A549 (cell line): ENCODE measurements at regions not wholly inside any gene's neighbourhood (a gene's known extent, or its start where the extent isn't known, plus 50 kb on each side); places are given as distances from the start of the nearest gene placed in this dataset.

Experiments
- ATAC-seq, 2 experiments: fragments of 200-7000 bp in 1 of 2; fragments of >200 bp in 1 of 2; cut with Nextera tagmentation in 1 of 2; cut with Tn5 transposase in 1 of 2; 3 replicates each; pipeline versions ENCODE4 v1.8.0 to v1.9.1; 2018 to 2020; ENCODE audit warnings: mild to moderate bottlenecking in 1 of 2, moderate library complexity in 1 of 2
- CTCF ChIA-PET: fragments of 300-600 bp; sonication (Branson Sonifier 250); formaldehyde crosslinking; extraction: SDS; loops from one replicate; lab custom pipeline; 2021; ENCODE audit warnings: antibody characterized with exemption, inconsistent platforms; lab: Yijun Ruan, JAX
- POLR2A ChIA-PET: fragments of 350-600 bp; formaldehyde crosslinking; extraction: SDS; loops from one replicate; lab custom pipeline; 2021; ENCODE audit warnings: antibody characterized with exemption, inconsistent platforms; lab: Yijun Ruan, JAX
- DNase-seq, 2 experiments: peaks; one replicate each; pipeline versions ENCODE4 v3.0.0 to v3.0.0-alpha.2; 2011 to 2016; ENCODE audit warnings: low read depth in 1 of 2, low spot score in 1 of 2
- FAIRE-seq: peaks from 2 replicates; lab custom pipeline; 2011; peaks lifted over from hg19 to GRCh38; lab: Jason Lieb, UNC
- H3K27ac ChIP-seq, 2 experiments: fragments of >200 bp; sonication (Bioruptor Twin); formaldehyde crosslinking; 3 replicates each; pipeline ENCODE4 v1.5.1; 2016 to 2017
- H3K4me1 ChIP-seq: fragments of >200 bp; sonication (Bioruptor Twin); formaldehyde crosslinking; 3 replicates; pipeline ENCODE4 v1.6.1; 2016
- H3K4me2 ChIP-seq: fragments of >200 bp; sonication (Bioruptor Twin); formaldehyde crosslinking; 3 replicates; pipeline ENCODE4 v1.6.1; 2016
- H3K4me3 ChIP-seq: fragments of >200 bp; sonication (Bioruptor Twin); formaldehyde crosslinking; 3 replicates; pipeline ENCODE4 v1.5.1; 2016
- H3K9me3 ChIP-seq: fragments of >200 bp; sonication (Bioruptor Twin); formaldehyde crosslinking; 3 replicates; pipeline ENCODE4 v1.6.1; 2016
- BHLHE40 ChIP-seq: IDR thresholded peaks from 2 replicates; pipeline ENCODE4 v1.6.1; 2012; ENCODE audit warnings: low read depth, low read length, inconsistent platforms
- CBX2 ChIP-seq: fragments of 200-600 bp; sonication (generic); IDR thresholded peaks from 2 replicates; pipeline ENCODE4 v1.6.1; 2016; ENCODE audit warnings: low read depth, mild to moderate bottlenecking, borderline replicate concordance
- CBX8 ChIP-seq: fragments of 200-600 bp; sonication (generic); IDR thresholded peaks from 2 replicates; pipeline ENCODE4 v1.6.1; 2016
- CEBPB ChIP-seq, 2 experiments: fragments of >200 bp in 1 of 2; sonication (Bioruptor Twin) in 1 of 2; formaldehyde crosslinking in 1 of 2; IDR thresholded peaks; 2 replicates each; pipeline ENCODE4 v1.6.1; 2012 to 2016
- CHD2 ChIP-seq: fragments of 150-350 bp; IDR thresholded peaks from 2 replicates; pipeline ENCODE4 v1.6.1; 2014; ENCODE audit warnings: low read length; ENCODE audit not compliant: partially characterized antibody
- CHD4 ChIP-seq: fragments of 200-600 bp; sonication (generic); IDR thresholded peaks from 2 replicates; pipeline ENCODE4 v1.6.1; 2016; ENCODE audit warnings: antibody characterized with exemption, mild to moderate bottlenecking, borderline replicate concordance
- EHF ChIP-seq: fragments of 250-450 bp; sonication (Bioruptor Pico); IDR thresholded peaks from 2 replicates; pipeline ENCODE4 v1.5.0; 2020; ENCODE audit warnings: mild to moderate bottlenecking
- EHMT2 ChIP-seq: fragments of 200-600 bp; sonication (generic); IDR thresholded peaks from 2 replicates; pipeline ENCODE4 v1.6.1; 2016; ENCODE audit warnings: antibody characterized with exemption, low read depth, mild to moderate bottlenecking, moderate library complexity
- ESRRA ChIP-seq: fragments of 150-350 bp; IDR thresholded peaks from 2 replicates; pipeline ENCODE4 v1.6.1; 2014; ENCODE audit warnings: mild to moderate bottlenecking, low read length, borderline replicate concordance
- FOSL2 ChIP-seq, 2 experiments: fragments of 450-650 bp in 1 of 2; fragments of >200 bp in 1 of 2; sonication (Bioruptor Twin) in 1 of 2; formaldehyde crosslinking; IDR thresholded peaks; 2 replicates each; pipeline versions ENCODE4 v1.5.0 to v1.6.1; 2016 to 2020; ENCODE audit warnings: mild to moderate bottlenecking in 1 of 2, moderate library complexity in 1 of 2
- HDAC2 ChIP-seq: fragments of 200-600 bp; sonication (generic); IDR thresholded peaks from 2 replicates; pipeline ENCODE4 v1.6.1; 2016
- HEYL ChIP-seq: fragments of 250-450 bp; sonication (Bioruptor Pico); IDR thresholded peaks from 2 replicates; pipeline ENCODE4 v1.8.0; 2021; ENCODE audit warnings: mild to moderate bottlenecking, moderate library complexity
- HOXA7 ChIP-seq: fragments of 250-450 bp; sonication (Bioruptor Pico); IDR thresholded peaks from 2 replicates; pipeline ENCODE4 v1.5.0; 2020; ENCODE audit warnings: mild to moderate bottlenecking, moderate library complexity
- HOXB13 ChIP-seq: fragments of 250-450 bp; sonication (Bioruptor Pico); IDR thresholded peaks from 2 replicates; pipeline ENCODE4 v1.5.0; 2020; ENCODE audit warnings: low read depth, mild to moderate bottlenecking, moderate library complexity
- HOXB5 ChIP-seq: fragments of 250-450 bp; sonication (Bioruptor Pico); IDR thresholded peaks from 2 replicates; pipeline ENCODE4 v1.5.0; 2020; ENCODE audit warnings: mild to moderate bottlenecking, moderate library complexity
- JUN ChIP-seq, 2 experiments: fragments of >200 bp; sonication (Bioruptor Twin); formaldehyde crosslinking; IDR thresholded peaks; 2 replicates in 1 of 2; 3 replicates in 1 of 2; pipeline ENCODE4 v1.6.1; 2016 to 2017
- KDM1A ChIP-seq: fragments of 200-600 bp; sonication (generic); IDR thresholded peaks from 2 replicates; pipeline ENCODE4 v1.6.1; 2016; ENCODE audit warnings: low read depth, mild to moderate bottlenecking
- KDM5A ChIP-seq: fragments of 200-600 bp; sonication (generic); IDR thresholded peaks from 2 replicates; pipeline ENCODE4 v1.6.1; 2016; ENCODE audit warnings: antibody characterized with exemption, mild to moderate bottlenecking
- MAZ ChIP-seq: fragments of 150-350 bp; IDR thresholded peaks from 2 replicates; pipeline ENCODE4 v1.6.1; 2014; ENCODE audit warnings: antibody characterized with exemption, low read depth, low read length, borderline replicate concordance
- NFE2L2 ChIP-seq: fragments of 150-350 bp; conservative IDR thresholded peaks from 2 replicates; pipeline ENCODE4 v1.6.1; 2014; ENCODE audit warnings: low read length
- NPAS2 ChIP-seq: fragments of 250-450 bp; sonication (Bioruptor Pico); IDR thresholded peaks from 2 replicates; pipeline ENCODE4 v1.8.0; 2022; ENCODE audit warnings: mild to moderate bottlenecking, moderate library complexity, borderline replicate concordance
- RARB ChIP-seq: fragments of 250-450 bp; sonication (Bioruptor Pico); IDR thresholded peaks from 2 replicates; pipeline ENCODE4 v1.8.0; 2021; ENCODE audit warnings: mild to moderate bottlenecking, moderate library complexity
- REST ChIP-seq: fragments of 200-600 bp; sonication (generic); IDR thresholded peaks from 2 replicates; pipeline ENCODE4 v1.6.1; 2016; ENCODE audit warnings: antibody characterized with exemption, mild to moderate bottlenecking, moderate library complexity
- TFCP2L1 ChIP-seq: fragments of 250-450 bp; sonication (Bioruptor Pico); IDR thresholded peaks from 2 replicates; pipeline ENCODE4 v1.5.0; 2021; ENCODE audit warnings: mild to moderate bottlenecking
- TP53 ChIP-seq: fragments of 250-450 bp; sonication (Bioruptor Pico); IDR thresholded peaks from 2 replicates; pipeline ENCODE4 v1.5.0; 2021; ENCODE audit warnings: mild to moderate bottlenecking, moderate library complexity
- ZC3H11A ChIP-seq: fragments of 450-650 bp; IDR thresholded peaks from 2 replicates; pipeline ENCODE4 v1.6.1; 2014; ENCODE audit warnings: antibody characterized with exemption, mild to moderate bottlenecking
- ZSCAN20 ChIP-seq: fragments of 250-450 bp; sonication (Bioruptor Pico); IDR thresholded peaks from 2 replicates; pipeline ENCODE4 v1.8.0; 2022; ENCODE audit warnings: mild to moderate bottlenecking, moderate library complexity
- WGBS: methylation state at CpG from one replicate; pipeline ENCODE4 v1.1.6; 2017; ENCODE audit errors: missing lambda C conversion rate; 5-methylcytosine and 5-hydroxymethylcytosine counted together
- TF ChIP-seq, protein P1 (sequence below): IDR thresholded peaks from 2 replicates; pipeline ENCODE4 v1.6.1; 2012; ENCODE audit warnings: low read depth, borderline replicate concordance
- TF ChIP-seq, protein P2 (sequence below): fragments of 150-350 bp; IDR thresholded peaks from 2 replicates; pipeline ENCODE4 v1.6.1; 2014; ENCODE audit warnings: low read depth, mild to moderate bottlenecking, low read length

- Histone ChIP-seq H3K27ac (peak overlapping the region; percentile 41 to 67; a peak in 5 of 6 replicates), H3K4me2 (peak overlapping the region; percentile 62), H3K4me1 (peaks cover 30% of the 10 kb centered on the region), H3K9me3 (no peaks in the 10 kb centered on the region), H3K4me3 (no peak overlapping the region)
- POLR2A ChIA-PET, result no interaction called here
- 22% methylated on average over 4 of the region's 4 CpGs for WGBS
- peak in 1 of 2 experiments; percentile 24 for DNase-seq
- ATAC-seq, result peak; percentile 66 to 79; a peak in 4 of 6 replicates
- CTCF ChIA-PET, result interaction anchor here (1.1 kb wide), 1 partner anchor 156 kb away, joined by 3 read pairs; no protein-coding TSS in a partner anchor
- TF ChIP-seq KDM1A, result no peak
- TF ChIP-seq CEBPB (IDR thresholded peaks at IDR 0.05), result peak; percentile 6 to 59; a peak in 1 of 4 replicates
- TF ChIP-seq BHLHE40, result no peak
- no peak for TF ChIP-seq TFCP2L1 (CRISPR knock-in tag)
- TF ChIP-seq FOSL2 (IDR thresholded peaks at IDR 0.05), result no peak
- 0 out of 2 replicates have a peak, but pooled peaks have one; percentile 5 for TF ChIP-seq FOSL2 (CRISPR knock-in tag; IDR thresholded peaks at IDR 0.05)
- no peak for TF ChIP-seq NFE2L2
- no peak for TF ChIP-seq MAZ
- no peak for TF ChIP-seq CHD2
- TF ChIP-seq REST, result no peak
- no peak for TF ChIP-seq RARB (CRISPR knock-in tag)
- TF ChIP-seq EHMT2, result no peak
- no peak for TF ChIP-seq CBX2
- TF ChIP-seq ZSCAN20 (CRISPR knock-in tag), result no peak
- TF ChIP-seq HOXB13 (CRISPR knock-in tag), result no peak
- no peak for TF ChIP-seq CBX8
- TF ChIP-seq JUN (IDR thresholded peaks at IDR 0.05), result no peak
- no peak for FAIRE-seq
These were observed 155.5 kb downstream of the DACT1 start for GRCh38 chr14:58793131-58793740.

DNA sequence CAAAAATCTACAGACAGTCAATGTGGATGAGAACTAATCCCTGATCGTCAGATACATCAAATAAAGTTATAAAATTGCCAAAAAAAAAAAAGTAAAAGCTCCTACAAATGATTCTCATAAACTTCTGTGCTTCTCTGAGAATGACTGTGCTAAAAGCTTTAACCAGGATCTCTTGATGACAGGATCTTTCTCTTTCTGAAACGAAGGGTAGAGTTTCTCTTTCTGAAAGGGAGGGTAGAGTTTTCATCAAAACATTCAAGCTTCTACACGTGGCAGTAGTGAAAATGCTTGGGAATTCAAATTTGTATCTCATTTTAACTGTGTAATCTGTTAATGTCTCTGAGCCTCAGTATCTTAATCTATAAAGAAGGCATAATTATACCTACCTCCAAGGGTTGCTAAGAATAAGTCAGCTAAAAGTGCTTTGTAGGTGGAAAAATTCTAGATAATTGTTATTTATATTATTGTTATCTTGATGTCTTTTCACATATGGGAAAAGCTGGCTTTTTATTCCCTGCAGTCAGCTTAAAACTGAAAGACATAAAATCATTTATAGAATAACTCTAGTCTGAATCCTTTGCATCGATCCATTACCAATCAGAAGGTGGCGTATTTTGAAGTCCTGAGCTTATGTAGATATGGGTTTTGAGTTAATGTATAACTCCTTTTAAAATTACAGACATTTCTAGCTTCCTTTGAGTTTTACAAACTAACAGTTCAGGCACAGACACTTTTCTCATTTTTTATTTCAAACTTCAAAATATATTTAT is 157.4 kb downstream of the DACT1 start:
- CTCF ChIA-PET, result interaction anchor here (0.6 kb wide), 1 partner anchor 781 kb away, joined by 3 read pairs; no protein-coding TSS in a partner anchor
- DNase-seq (no peak), ATAC-seq (no peak), FAIRE-seq (no peak)
- Histone ChIP-seq H3K4me2 (peak overlapping the region; percentile 54; the same call in 2 of the 3 replicates), H3K4me1 (peaks cover 30% of the 10 kb centered on the region), H3K27ac (0 out of 6 replicates have a peak overlapping the region, but pooled peaks of 1 of the 2 experiments have one; percentile 19), H3K9me3 (no peaks in the 10 kb centered on the region), H3K4me3 (no peak overlapping the region)
- POLR2A ChIA-PET, result no interaction called here
- WGBS, result 67% methylated on average over 5 of the region's 5 CpGs
- TF ChIP-seq NPAS2 (CRISPR knock-in tag) (no peak), HOXA7 (CRISPR knock-in tag) (no peak), FOSL2 (IDR thresholded peaks at IDR 0.05) (no peak), FOSL2 (CRISPR knock-in tag; IDR thresholded peaks at IDR 0.05) (no peak), CHD4 (no peak), HOXB5 (CRISPR knock-in tag) (no peak), TFCP2L1 (CRISPR knock-in tag) (no peak), ZSCAN20 (CRISPR knock-in tag) (no peak), HEYL (CRISPR knock-in tag) (no peak), KDM5A (no peak), TP53 (CRISPR knock-in tag) (no peak), CHD2 (no peak), ESRRA (no peak), EHF (CRISPR knock-in tag) (no peak), ZC3H11A (no peak), HDAC2 (no peak), HOXB13 (CRISPR knock-in tag) (no peak)
- TF ChIP-seq, protein P1, sequence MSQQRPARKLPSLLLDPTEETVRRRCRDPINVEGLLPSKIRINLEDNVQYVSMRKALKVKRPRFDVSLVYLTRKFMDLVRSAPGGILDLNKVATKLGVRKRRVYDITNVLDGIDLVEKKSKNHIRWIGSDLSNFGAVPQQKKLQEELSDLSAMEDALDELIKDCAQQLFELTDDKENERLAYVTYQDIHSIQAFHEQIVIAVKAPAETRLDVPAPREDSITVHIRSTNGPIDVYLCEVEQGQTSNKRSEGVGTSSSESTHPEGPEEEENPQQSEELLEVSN, result no peak
- TF ChIP-seq, protein P2, sequence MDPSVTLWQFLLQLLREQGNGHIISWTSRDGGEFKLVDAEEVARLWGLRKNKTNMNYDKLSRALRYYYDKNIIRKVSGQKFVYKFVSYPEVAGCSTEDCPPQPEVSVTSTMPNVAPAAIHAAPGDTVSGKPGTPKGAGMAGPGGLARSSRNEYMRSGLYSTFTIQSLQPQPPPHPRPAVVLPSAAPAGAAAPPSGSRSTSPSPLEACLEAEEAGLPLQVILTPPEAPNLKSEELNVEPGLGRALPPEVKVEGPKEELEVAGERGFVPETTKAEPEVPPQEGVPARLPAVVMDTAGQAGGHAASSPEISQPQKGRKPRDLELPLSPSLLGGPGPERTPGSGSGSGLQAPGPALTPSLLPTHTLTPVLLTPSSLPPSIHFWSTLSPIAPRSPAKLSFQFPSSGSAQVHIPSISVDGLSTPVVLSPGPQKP, result no peak
